GM23338 (cell line): ENCODE measurements at regions not wholly inside any gene's neighbourhood (a gene's known extent, or its start where the extent isn't known, plus 50 kb on each side); places are given as distances from the start of the nearest gene placed in this dataset.

Source experiments
- ATAC-seq: fragments of 200-7000 bp; cut with Tn5 transposase; 3 replicates; pipeline ENCODE4 v1.9.1; 2020
- DNase-seq: peaks from one replicate; pipeline ENCODE4 v3.0.0-alpha.2; 2015; ENCODE audit warnings: low spot score
- H2AFZ ChIP-seq: fragments of 200-600 bp; sonication (generic); 2 replicates; pipeline ENCODE4 v1.8.0; 2016; ENCODE audit warnings: antibody characterized with exemption, mild to moderate bottlenecking, moderate library complexity
- H3F3A ChIP-seq: fragments of 200-600 bp; sonication (generic); replicated peaks from 2 replicates; pipeline ENCODE4 v1.8.0; 2017; ENCODE audit warnings: antibody characterized with exemption, mixed run types, low read depth
- H3K27ac ChIP-seq: fragments of 200-600 bp; sonication (generic); 2 replicates; pipeline ENCODE4 v1.6.1; 2016; ENCODE audit warnings: low read depth
- H3K27me3 ChIP-seq: fragments of 200-600 bp; sonication (generic); 2 replicates; pipeline ENCODE4 v1.8.0; 2016; ENCODE audit warnings: mild to moderate bottlenecking, mixed run types, moderate library complexity; ENCODE audit not compliant: insufficient read depth
- H3K36me3 ChIP-seq: fragments of 200-600 bp; sonication (generic); 2 replicates; pipeline ENCODE4 v1.8.0; 2016; ENCODE audit warnings: mild to moderate bottlenecking; ENCODE audit not compliant: insufficient read depth
- H3K4me1 ChIP-seq: fragments of 200-600 bp; sonication (generic); 2 replicates; pipeline ENCODE4 v1.8.0; 2016; ENCODE audit warnings: mild to moderate bottlenecking, moderate library complexity; ENCODE audit not compliant: insufficient read depth
- H3K4me2 ChIP-seq: fragments of 200-600 bp; sonication (generic); 2 replicates; pipeline ENCODE4 v1.7.1; 2017; ENCODE audit warnings: mixed run types
- H3K4me3 ChIP-seq: fragments of 200-600 bp; sonication (generic); 2 replicates; pipeline ENCODE4 v1.6.1; 2016; ENCODE audit warnings: mixed run types
- H3K79me2 ChIP-seq: fragments of 200-600 bp; sonication (generic); replicated peaks from 2 replicates; pipeline ENCODE4 v1.8.0; 2017; ENCODE audit warnings: mild to moderate bottlenecking; ENCODE audit not compliant: insufficient read depth
- H3K9me2 ChIP-seq: fragments of 200-600 bp; sonication (generic); 2 replicates; pipeline ENCODE4 v1.8.0; 2017; ENCODE audit not compliant: insufficient read depth
- H4K20me1 ChIP-seq: fragments of 200-600 bp; sonication (generic); replicated peaks from 2 replicates; pipeline ENCODE4 v1.8.0; 2017; ENCODE audit warnings: mild to moderate bottlenecking; ENCODE audit not compliant: insufficient read depth
- H3K27ac Mint-ChIP-seq: 2 replicates; pipeline ENCODE4 v1.8.0; 2020; ENCODE audit warnings: inconsistent platforms, mild to moderate bottlenecking, moderate library complexity, mixed read lengths
- H3K27me3 Mint-ChIP-seq: 3 replicates; pipeline ENCODE4 v1.8.0; 2022; ENCODE audit warnings: low read depth, mild to moderate bottlenecking, moderate library complexity, mixed read lengths, inconsistent platforms; ENCODE audit not compliant: insufficient read depth, poor library complexity
- H3K36me3 Mint-ChIP-seq: 3 replicates; pipeline ENCODE4 v1.8.0; 2021; ENCODE audit warnings: low read depth, mild to moderate bottlenecking, inconsistent platforms, moderate library complexity, mixed read lengths
- H3K4me1 Mint-ChIP-seq: 3 replicates; pipeline ENCODE4 v1.8.0; 2020; ENCODE audit warnings: mild to moderate bottlenecking, inconsistent platforms, mixed read lengths
- H3K4me3 Mint-ChIP-seq: 3 replicates; pipeline ENCODE4 v1.8.0; 2021; ENCODE audit warnings: moderate library complexity, mild to moderate bottlenecking, inconsistent platforms, mixed read lengths
- H3K9me3 Mint-ChIP-seq: 3 replicates; pipeline ENCODE4 v1.8.0; 2020; ENCODE audit warnings: moderate library complexity, mild to moderate bottlenecking, inconsistent platforms, mixed read lengths
- CREB1 ChIP-seq: fragments of 250-450 bp; sonication (Bioruptor Pico); IDR thresholded peaks from 2 replicates; pipeline ENCODE4 v1.5.0; 2020; ENCODE audit warnings: low read depth, mild to moderate bottlenecking, moderate library complexity
- CTCF ChIP-seq, 2 experiments: fragments of 200-600 bp in 1 of 2; sonication (generic) in 1 of 2; conservative IDR thresholded peaks; 2 replicates each; pipeline versions ENCODE4 v1.5.1 to v1.6.1; 2016 to 2017; ENCODE audit warnings: antibody characterized with exemption in 2 of 2, low read depth in 2 of 2, mild to moderate bottlenecking in 2 of 2, moderate library complexity in 1 of 2
- EZH2 ChIP-seq: fragments of 200-600 bp; sonication (generic); IDR thresholded peaks from one replicate; pipeline ENCODE4 v1.8.0; 2017; ENCODE audit warnings: antibody characterized with exemption, mild to moderate bottlenecking, low read depth; ENCODE audit not compliant: unreplicated experiment
- EZH2phosphoT487 ChIP-seq: fragments of 200-600 bp; sonication (generic); IDR thresholded peaks from one replicate; pipeline ENCODE4 v1.8.1; 2018; ENCODE audit warnings: antibody characterized with exemption; ENCODE audit not compliant: unreplicated experiment
- JUNB ChIP-seq: IDR thresholded peaks from one replicate; pipeline ENCODE4 v1.6.1; 2016; ENCODE audit warnings: antibody characterized with exemption; ENCODE audit not compliant: unreplicated experiment
- NANOG ChIP-seq: IDR thresholded peaks from 2 replicates; pipeline ENCODE4 v1.6.1; 2016; ENCODE audit warnings: antibody characterized with exemption, borderline replicate concordance
- POLR2AphosphoS5 ChIP-seq: IDR thresholded peaks from 2 replicates; pipeline ENCODE4 v1.6.1; 2016; ENCODE audit warnings: antibody characterized with exemption, low read depth
- REST ChIP-seq: IDR thresholded peaks from one replicate; pipeline ENCODE4 v1.6.1; 2018; ENCODE audit warnings: antibody characterized with exemption; ENCODE audit not compliant: unreplicated experiment
- STAT1 ChIP-seq: IDR thresholded peaks from one replicate; pipeline ENCODE4 v1.6.1; 2016; ENCODE audit warnings: antibody characterized with exemption; ENCODE audit not compliant: unreplicated experiment
- ZNF114 ChIP-seq: fragments of 250-450 bp; sonication (Bioruptor Pico); IDR thresholded peaks from 2 replicates; pipeline ENCODE4 v1.5.0; 2020; ENCODE audit warnings: mild to moderate bottlenecking, moderate library complexity
- ZNF331 ChIP-seq: fragments of 250-450 bp; sonication (Bioruptor Pico); IDR thresholded peaks from 2 replicates; pipeline ENCODE4 v1.5.0; 2020; ENCODE audit warnings: low read depth, mild to moderate bottlenecking, moderate library complexity
- TF ChIP-seq, protein P1 (sequence below): IDR thresholded peaks from 2 replicates; pipeline ENCODE4 v1.6.1; 2016; ENCODE audit warnings: antibody characterized with exemption
- TF ChIP-seq, protein P2 (sequence below): fragments of 250-450 bp; sonication (Bioruptor Pico); IDR thresholded peaks from 2 replicates; pipeline ENCODE4 v1.5.0; 2020; ENCODE audit warnings: mild to moderate bottlenecking, moderate library complexity

DNA sequence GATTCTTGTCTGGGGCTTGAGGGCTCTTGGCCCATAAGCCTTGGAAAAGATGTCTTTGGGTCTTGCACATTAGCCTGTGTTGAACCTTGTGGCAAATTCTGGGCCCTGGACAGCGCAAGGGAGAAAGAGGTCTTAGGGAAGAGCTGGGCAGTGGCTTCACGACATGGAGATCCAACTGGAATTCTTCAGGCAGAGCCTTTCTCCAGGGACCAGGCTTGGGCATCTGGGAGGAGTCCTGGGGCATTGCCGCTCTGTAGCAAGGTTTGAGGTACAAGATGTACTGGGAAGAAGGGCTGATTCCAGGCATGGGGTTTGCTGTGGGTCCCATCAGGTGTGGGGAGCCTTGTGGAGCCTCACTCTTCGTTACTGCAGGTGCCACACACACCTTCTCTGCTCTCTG lies 104.0 kb upstream of the ACTRT1 start:
- H3K4me3 ChIP-seq = no peak overlapping the region
- DNase-seq = no peak
- no peaks in the 10 kb centered on the region for H3F3A ChIP-seq
- no peak overlapping the region for H3K27ac ChIP-seq
- no peaks in the 10 kb centered on the region for H3K4me1 ChIP-seq
- Mint-ChIP-seq H3K27me3 (peaks cover 2% of the 10 kb centered on the region), H3K27ac (no peak overlapping the region), H3K4me1 (no peaks in the 10 kb centered on the region), H3K4me3 (no peak overlapping the region), H3K36me3 (peaks cover 4% of the 10 kb centered on the region; the same call in 1 of the 3 replicates), H3K9me3 (peaks cover 34% of the 10 kb centered on the region; the same call in 2 of the 3 replicates)
- H3K36me3 ChIP-seq = no peaks in the 10 kb centered on the region
- TF ChIP-seq ZNF331 (CRISPR knock-in tag) = no peak
- no peak for TF ChIP-seq STAT1
- TF ChIP-seq EZH2 = no peak
- no peak for TF ChIP-seq POLR2AphosphoS5
- no peak for TF ChIP-seq EZH2phosphoT487
- no peak for TF ChIP-seq NANOG
- TF ChIP-seq, protein P1, sequence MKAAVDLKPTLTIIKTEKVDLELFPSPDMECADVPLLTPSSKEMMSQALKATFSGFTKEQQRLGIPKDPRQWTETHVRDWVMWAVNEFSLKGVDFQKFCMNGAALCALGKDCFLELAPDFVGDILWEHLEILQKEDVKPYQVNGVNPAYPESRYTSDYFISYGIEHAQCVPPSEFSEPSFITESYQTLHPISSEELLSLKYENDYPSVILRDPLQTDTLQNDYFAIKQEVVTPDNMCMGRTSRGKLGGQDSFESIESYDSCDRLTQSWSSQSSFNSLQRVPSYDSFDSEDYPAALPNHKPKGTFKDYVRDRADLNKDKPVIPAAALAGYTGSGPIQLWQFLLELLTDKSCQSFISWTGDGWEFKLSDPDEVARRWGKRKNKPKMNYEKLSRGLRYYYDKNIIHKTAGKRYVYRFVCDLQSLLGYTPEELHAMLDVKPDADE = no peak
- TF ChIP-seq, protein P2, sequence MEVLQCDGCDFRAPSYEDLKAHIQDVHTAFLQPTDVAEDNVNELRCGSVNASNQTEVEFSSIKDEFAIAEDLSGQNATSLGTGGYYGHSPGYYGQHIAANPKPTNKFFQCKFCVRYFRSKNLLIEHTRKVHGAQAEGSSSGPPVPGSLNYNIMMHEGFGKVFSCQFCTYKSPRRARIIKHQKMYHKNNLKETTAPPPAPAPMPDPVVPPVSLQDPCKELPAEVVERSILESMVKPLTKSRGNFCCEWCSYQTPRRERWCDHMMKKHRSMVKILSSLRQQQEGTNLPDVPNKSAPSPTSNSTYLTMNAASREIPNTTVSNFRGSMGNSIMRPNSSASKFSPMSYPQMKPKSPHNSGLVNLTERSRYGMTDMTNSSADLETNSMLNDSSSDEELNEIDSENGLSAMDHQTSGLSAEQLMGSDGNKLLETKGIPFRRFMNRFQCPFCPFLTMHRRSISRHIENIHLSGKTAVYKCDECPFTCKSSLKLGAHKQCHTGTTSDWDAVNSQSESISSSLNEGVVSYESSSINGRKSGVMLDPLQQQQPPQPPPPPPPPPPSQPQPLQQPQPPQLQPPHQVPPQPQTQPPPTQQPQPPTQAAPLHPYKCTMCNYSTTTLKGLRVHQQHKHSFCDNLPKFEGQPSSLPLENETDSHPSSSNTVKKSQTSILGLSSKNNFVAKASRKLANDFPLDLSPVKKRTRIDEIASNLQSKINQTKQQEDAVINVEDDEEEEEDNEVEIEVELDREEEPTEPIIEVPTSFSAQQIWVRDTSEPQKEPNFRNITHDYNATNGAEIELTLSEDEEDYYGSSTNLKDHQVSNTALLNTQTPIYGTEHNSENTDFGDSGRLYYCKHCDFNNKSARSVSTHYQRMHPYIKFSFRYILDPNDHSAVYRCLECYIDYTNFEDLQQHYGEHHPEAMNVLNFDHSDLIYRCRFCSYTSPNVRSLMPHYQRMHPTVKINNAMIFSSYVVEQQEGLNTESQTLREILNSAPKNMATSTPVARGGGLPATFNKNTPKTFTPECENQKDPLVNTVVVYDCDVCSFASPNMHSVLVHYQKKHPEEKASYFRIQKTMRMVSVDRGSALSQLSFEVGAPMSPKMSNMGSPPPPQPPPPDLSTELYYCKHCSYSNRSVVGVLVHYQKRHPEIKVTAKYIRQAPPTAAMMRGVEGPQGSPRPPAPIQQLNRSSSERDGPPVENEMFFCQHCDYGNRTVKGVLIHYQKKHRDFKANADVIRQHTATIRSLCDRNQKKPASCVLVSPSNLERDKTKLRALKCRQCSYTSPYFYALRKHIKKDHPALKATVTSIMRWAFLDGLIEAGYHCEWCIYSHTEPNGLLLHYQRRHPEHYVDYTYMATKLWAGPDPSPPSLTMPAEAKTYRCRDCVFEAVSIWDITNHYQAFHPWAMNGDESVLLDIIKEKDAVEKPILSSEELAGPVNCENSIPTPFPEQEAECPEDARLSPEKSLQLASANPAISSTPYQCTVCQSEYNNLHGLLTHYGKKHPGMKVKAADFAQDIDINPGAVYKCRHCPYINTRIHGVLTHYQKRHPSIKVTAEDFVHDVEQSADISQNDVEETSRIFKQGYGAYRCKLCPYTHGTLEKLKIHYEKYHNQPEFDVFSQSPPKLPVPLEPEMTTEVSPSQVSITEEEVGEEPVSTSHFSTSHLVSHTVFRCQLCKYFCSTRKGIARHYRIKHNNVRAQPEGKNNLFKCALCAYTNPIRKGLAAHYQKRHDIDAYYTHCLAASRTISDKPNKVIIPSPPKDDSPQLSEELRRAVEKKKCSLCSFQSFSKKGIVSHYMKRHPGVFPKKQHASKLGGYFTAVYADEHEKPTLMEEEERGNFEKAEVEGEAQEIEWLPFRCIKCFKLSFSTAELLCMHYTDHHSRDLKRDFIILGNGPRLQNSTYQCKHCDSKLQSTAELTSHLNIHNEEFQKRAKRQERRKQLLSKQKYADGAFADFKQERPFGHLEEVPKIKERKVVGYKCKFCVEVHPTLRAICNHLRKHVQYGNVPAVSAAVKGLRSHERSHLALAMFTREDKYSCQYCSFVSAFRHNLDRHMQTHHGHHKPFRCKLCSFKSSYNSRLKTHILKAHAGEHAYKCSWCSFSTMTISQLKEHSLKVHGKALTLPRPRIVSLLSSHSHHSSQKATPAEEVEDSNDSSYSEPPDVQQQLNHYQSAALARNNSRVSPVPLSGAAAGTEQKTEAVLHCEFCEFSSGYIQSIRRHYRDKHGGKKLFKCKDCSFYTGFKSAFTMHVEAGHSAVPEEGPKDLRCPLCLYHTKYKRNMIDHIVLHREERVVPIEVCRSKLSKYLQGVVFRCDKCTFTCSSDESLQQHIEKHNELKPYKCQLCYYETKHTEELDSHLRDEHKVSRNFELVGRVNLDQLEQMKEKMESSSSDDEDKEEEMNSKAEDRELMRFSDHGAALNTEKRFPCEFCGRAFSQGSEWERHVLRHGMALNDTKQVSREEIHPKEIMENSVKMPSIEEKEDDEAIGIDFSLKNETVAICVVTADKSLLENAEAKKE = no peak
- TF ChIP-seq JUNB = no peak
- no peak for TF ChIP-seq CREB1 (CRISPR knock-in tag)
- no peak for TF ChIP-seq REST
- no peak for TF ChIP-seq ZNF114 (CRISPR knock-in tag)
- TF ChIP-seq CTCF (conservative IDR thresholded peaks at IDR 0.05; ENCODE audit: low read depth in 2 of 2) = no peak
- H3K9me2 ChIP-seq = no peaks in the 10 kb centered on the region
- H3K79me2 ChIP-seq = no peaks in the 10 kb centered on the region
- no peaks in the 10 kb centered on the region for H3K27me3 ChIP-seq
- ATAC-seq = no peak
- H4K20me1 ChIP-seq = no peaks in the 10 kb centered on the region
- H3K4me2 ChIP-seq = no peak overlapping the region
- no peak overlapping the region for H2AFZ ChIP-seq
